Superior temporal gyrus (tissue), 1 donor: ENCODE measurements at regions not wholly inside any gene's neighbourhood (a gene's known extent, or its start where the extent isn't known, plus 50 kb on each side); places are given as distances from the start of the nearest gene placed in this dataset.
"Not testable (repeated sequence)": the region's sequence is repeated elsewhere in the genome, so short reads cannot be mapped to it uniquely, and the experiment has no call there.

Experiments used
- DNase-seq: peaks from one replicate; pipeline ENCODE4 v3.0.0-alpha.2; 2016; ENCODE audit errors: extremely low spot score

GRCh38 chr12:68478516-68479260 lies 132.0 kb upstream of the RAP1B start:
- DNase-seq, result no peak

- DNase-seq, result no peak
Observed at GRCh38 chr12:68479261-68479895, 131.3 kb upstream of the RAP1B start.

- DNase-seq, result no peak
Observed at GRCh38 chr12:68479896-68480291, 130.8 kb upstream of the RAP1B start.

- no peak for DNase-seq
Observed at GRCh38 chr12:68480526-68480925, 130.2 kb upstream of the RAP1B start.

- DNase-seq, result no peak
Observed at GRCh38 chr12:68481181-68481941, 129.3 kb upstream of the RAP1B start.

- no peak for DNase-seq
Observed at GRCh38 chr12:68482014-68482413, 128.7 kb upstream of the RAP1B start.

GRCh38 chr12:68482660-68483059 lies 128.0 kb upstream of the RAP1B start:
- DNase-seq, result no peak

- DNase-seq, result no peak
Observed at GRCh38 chr12:68483592-68484383, 126.9 kb upstream of the RAP1B start.

GRCh38 chr12:68484578-68484977 lies 126.1 kb upstream of the RAP1B start:
- DNase-seq, result not testable (repeated sequence)

GRCh38 chr12:68486449-68486848 lies 124.2 kb upstream of the RAP1B start:
- DNase-seq, result not testable (repeated sequence)

- no peak for DNase-seq
Observed at GRCh38 chr12:68487721-68488309, 122.9 kb upstream of the RAP1B start.

- DNase-seq, result no peak
Observed at GRCh38 chr12:68489273-68489672, 121.4 kb upstream of the RAP1B start.

GRCh38 chr12:68490476-68490875 lies 120.2 kb upstream of the RAP1B start:
- no peak for DNase-seq

- DNase-seq, result no peak
Observed at GRCh38 chr12:68491204-68491960, 119.3 kb upstream of the RAP1B start.

- no peak for DNase-seq
Observed at GRCh38 chr12:68495336-68496070, 115.2 kb upstream of the RAP1B start.

- DNase-seq, result no peak
Observed at GRCh38 chr12:68497107-68497506, 113.6 kb upstream of the RAP1B start.

GRCh38 chr12:68497702-68498101 lies 113.0 kb upstream of the RAP1B start:
- DNase-seq, result no peak

GRCh38 chr12:68498736-68499135 lies 112.0 kb upstream of the RAP1B start:
- no peak for DNase-seq

- no peak for DNase-seq
Observed at GRCh38 chr12:68499616-68500015, 111.1 kb upstream of the RAP1B start.

- DNase-seq, result no peak
Observed at GRCh38 chr12:68501226-68501625, 109.5 kb upstream of the RAP1B start.
